ENCODE measurements at regions not wholly inside any gene's neighbourhood (a gene's known extent, or its start where the extent isn't known, plus 50 kb on each side); places are given as distances from the start of the nearest gene placed in this dataset.

DNA sequence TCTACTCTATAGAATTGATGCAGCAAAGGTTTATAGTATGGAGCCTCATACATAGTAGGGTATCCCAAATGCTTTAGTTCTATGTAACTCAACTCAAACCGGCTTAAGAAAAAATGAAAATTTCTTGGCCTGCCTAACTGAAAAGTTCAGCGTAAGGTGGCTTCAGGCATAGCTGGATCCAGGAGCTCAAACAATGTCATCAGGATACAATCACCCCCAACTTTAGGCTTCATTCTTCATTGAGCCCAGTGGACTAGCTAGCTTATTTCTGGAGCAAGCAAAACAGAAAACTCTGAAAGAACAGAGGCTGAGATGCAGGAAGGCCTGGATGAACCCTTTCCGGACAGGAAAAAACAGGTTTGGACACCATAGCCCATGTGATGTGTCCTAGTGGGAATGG is 147.5 kb upstream of the HS3ST4 start:
- Histone ChIP-seq H3K27me3 (ENCODE audit: insufficient read depth, low read length) (no peaks in the 10 kb centered on the region), H2AFZ (ENCODE audit: low read depth, low read length, poor library complexity, severe bottlenecking) (no peak overlapping the region), H3K79me2 (ENCODE audit: insufficient read depth, low read length) (no peaks in the 10 kb centered on the region), H3K9me3 (ENCODE audit: control insufficient read depth in 1 of 2, insufficient read depth in 1 of 2, low read depth in 1 of 2, low read length in 2 of 2) (no peaks in the 10 kb centered on the region), H3K27ac (ENCODE audit: low read depth, low read length) (no peak overlapping the region), H3K4me3 (replicated peaks in 1 of 2; ENCODE audit: low read depth in 1 of 2, low read length in 2 of 2) (no peak overlapping the region), H3K9me2 (ENCODE audit: insufficient read depth) (no peaks in the 10 kb centered on the region), H3K4me1 (ENCODE audit: control insufficient read depth in 1 of 2, insufficient read depth in 2 of 2, low read length in 2 of 2) (no peaks in the 10 kb centered on the region), H3K9ac (ENCODE audit: low read length) (no peak overlapping the region), H3K4me2 (ENCODE audit: low read length) (no peak overlapping the region), H3K36me3 (ENCODE audit: control insufficient read depth in 1 of 2, insufficient read depth in 2 of 2, low read length in 2 of 2) (no peaks in the 10 kb centered on the region), H4K20me1 (ENCODE audit: insufficient read depth) (no peaks in the 10 kb centered on the region)
- CTCF ChIA-PET, result no interaction called here
- POLR2A ChIA-PET, result no interaction called here
- RAD21 ChIA-PET (ENCODE audit: low non-redundant PET in 1 of 2, low total read pairs in 2 of 2, uncharacterized antibody in 2 of 2, unreplicated experiment in 2 of 2), result no interaction called here
- intact Hi-C loops (cut with micrococcal nuclease), result no loop called here
- TF ChIP-seq SIN3A (IDR thresholded peaks at IDR 0.05; ENCODE audit: low read depth), result no peak
- TF ChIP-seq CBX3 (IDR thresholded peaks at IDR 0.05; ENCODE audit: low read depth), result no peak
- TF ChIP-seq, protein P1, sequence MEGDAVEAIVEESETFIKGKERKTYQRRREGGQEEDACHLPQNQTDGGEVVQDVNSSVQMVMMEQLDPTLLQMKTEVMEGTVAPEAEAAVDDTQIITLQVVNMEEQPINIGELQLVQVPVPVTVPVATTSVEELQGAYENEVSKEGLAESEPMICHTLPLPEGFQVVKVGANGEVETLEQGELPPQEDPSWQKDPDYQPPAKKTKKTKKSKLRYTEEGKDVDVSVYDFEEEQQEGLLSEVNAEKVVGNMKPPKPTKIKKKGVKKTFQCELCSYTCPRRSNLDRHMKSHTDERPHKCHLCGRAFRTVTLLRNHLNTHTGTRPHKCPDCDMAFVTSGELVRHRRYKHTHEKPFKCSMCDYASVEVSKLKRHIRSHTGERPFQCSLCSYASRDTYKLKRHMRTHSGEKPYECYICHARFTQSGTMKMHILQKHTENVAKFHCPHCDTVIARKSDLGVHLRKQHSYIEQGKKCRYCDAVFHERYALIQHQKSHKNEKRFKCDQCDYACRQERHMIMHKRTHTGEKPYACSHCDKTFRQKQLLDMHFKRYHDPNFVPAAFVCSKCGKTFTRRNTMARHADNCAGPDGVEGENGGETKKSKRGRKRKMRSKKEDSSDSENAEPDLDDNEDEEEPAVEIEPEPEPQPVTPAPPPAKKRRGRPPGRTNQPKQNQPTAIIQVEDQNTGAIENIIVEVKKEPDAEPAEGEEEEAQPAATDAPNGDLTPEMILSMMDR (IDR thresholded peaks at IDR 0.05 in 2 of 3, conservative IDR thresholded peaks at IDR 0.05 in 1 of 3; ENCODE audit: borderline replicate concordance in 1 of 3, insufficient read depth in 1 of 3, low read depth in 2 of 3, low read length in 2 of 3), result no peak
- TF ChIP-seq ZFX (IDR thresholded peaks at IDR 0.05), result no peak
- TF ChIP-seq POLR2AphosphoS5 (IDR thresholded peaks at IDR 0.05; ENCODE audit: low read depth, low read length), result no peak
- DNase-seq (ENCODE audit: low read depth, low spot score) (no peak), ATAC-seq (no peak)
- BruUV-seq (replicated peaks), result no TSS peak

DNA sequence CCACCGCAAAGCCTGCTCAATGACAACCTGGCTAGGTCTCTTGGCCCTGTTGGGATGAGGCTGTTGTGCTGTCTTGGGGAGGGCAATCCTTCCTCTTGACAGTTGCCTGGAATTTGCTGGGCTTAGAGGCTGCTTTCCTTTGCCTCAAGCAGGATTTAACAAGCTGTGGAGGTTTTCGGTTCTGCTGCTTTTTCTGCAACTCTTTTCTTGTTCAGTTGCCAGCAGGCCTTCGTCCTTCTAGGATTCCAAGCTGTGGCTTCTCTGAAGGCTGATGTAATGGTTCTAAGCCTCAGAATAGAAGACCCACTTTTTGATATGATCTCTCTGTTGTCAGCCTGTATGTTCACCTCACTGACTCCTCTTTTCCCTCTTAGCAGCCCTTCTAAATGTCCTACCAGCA is 149.5 kb upstream of the HS3ST4 start:
- H3K79me2 ChIP-seq (ENCODE audit: insufficient read depth, low read length), result no peaks in the 10 kb centered on the region
- H3K27me3 ChIP-seq (ENCODE audit: insufficient read depth, low read length), result no peaks in the 10 kb centered on the region
- BruUV-seq (replicated peaks), result no TSS peak
- ChIA-PET POLR2A (no interaction called here), RAD21 (ENCODE audit: low non-redundant PET in 1 of 2, low total read pairs in 2 of 2, uncharacterized antibody in 2 of 2, unreplicated experiment in 2 of 2) (no interaction called here), CTCF (no interaction called here)
- intact Hi-C loops (cut with micrococcal nuclease), result no loop called here
- H3K27ac ChIP-seq (ENCODE audit: low read depth, low read length), result no peak overlapping the region
- H3K9me3 ChIP-seq (ENCODE audit: control insufficient read depth in 1 of 2, insufficient read depth in 1 of 2, low read depth in 1 of 2, low read length in 2 of 2), result no peaks in the 10 kb centered on the region
- no peaks in the 10 kb centered on the region for H3K36me3 ChIP-seq (ENCODE audit: control insufficient read depth in 1 of 2, insufficient read depth in 2 of 2, low read length in 2 of 2)
- H3K4me2 ChIP-seq (ENCODE audit: low read length), result no peak overlapping the region
- no peak overlapping the region for H3K4me3 ChIP-seq (replicated peaks in 1 of 2; ENCODE audit: low read depth in 1 of 2, low read length in 2 of 2)
- ATAC-seq (no peak), DNase-seq (ENCODE audit: low read depth, low spot score) (no peak)
- no peaks in the 10 kb centered on the region for H3K9me2 ChIP-seq (ENCODE audit: insufficient read depth)
- H3K4me1 ChIP-seq (ENCODE audit: control insufficient read depth in 1 of 2, insufficient read depth in 2 of 2, low read length in 2 of 2), result no peaks in the 10 kb centered on the region
- no peak overlapping the region for H3K9ac ChIP-seq (ENCODE audit: low read length)
- no peak overlapping the region for H2AFZ ChIP-seq (ENCODE audit: low read depth, low read length, poor library complexity, severe bottlenecking)
- no peaks in the 10 kb centered on the region for H4K20me1 ChIP-seq (ENCODE audit: insufficient read depth)
- TF ChIP-seq ZFX (IDR thresholded peaks at IDR 0.05), result no peak
- no peak for TF ChIP-seq CBX3 (IDR thresholded peaks at IDR 0.05; ENCODE audit: low read depth)
- TF ChIP-seq, protein P2, sequence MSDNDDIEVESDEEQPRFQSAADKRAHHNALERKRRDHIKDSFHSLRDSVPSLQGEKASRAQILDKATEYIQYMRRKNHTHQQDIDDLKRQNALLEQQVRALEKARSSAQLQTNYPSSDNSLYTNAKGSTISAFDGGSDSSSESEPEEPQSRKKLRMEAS (IDR thresholded peaks at IDR 0.05), result no peak
- TF ChIP-seq, protein P3, sequence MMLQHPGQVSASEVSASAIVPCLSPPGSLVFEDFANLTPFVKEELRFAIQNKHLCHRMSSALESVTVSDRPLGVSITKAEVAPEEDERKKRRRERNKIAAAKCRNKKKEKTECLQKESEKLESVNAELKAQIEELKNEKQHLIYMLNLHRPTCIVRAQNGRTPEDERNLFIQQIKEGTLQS (IDR thresholded peaks at IDR 0.05), result no peak
- TF ChIP-seq FOSL1 (IDR thresholded peaks at IDR 0.05; ENCODE audit: low read depth), result no peak
- TF ChIP-seq EZH2 (IDR thresholded peaks at IDR 0.05), result no peak
- TF ChIP-seq, protein P1 (IDR thresholded peaks at IDR 0.05 in 2 of 3, conservative IDR thresholded peaks at IDR 0.05 in 1 of 3; ENCODE audit: borderline replicate concordance in 1 of 3, insufficient read depth in 1 of 3, low read depth in 2 of 3, low read length in 2 of 3), result no peak
- no peak for TF ChIP-seq SRF (IDR thresholded peaks at IDR 0.05; ENCODE audit: low read depth)
- no peak for TF ChIP-seq JUND (IDR thresholded peaks at IDR 0.05)
- TF ChIP-seq POLR2AphosphoS5 (IDR thresholded peaks at IDR 0.05; ENCODE audit: low read depth, low read length), result no peak
- no peak for TF ChIP-seq YY1 (IDR thresholded peaks at IDR 0.05; ENCODE audit: extremely low read depth, insufficient replicate concordance, low read depth, low read length)
- TF ChIP-seq ZNF274 (IDR thresholded peaks at IDR 0.05; ENCODE audit: low read depth, low read length), result no peak
- no peak for TF ChIP-seq SP1 (IDR thresholded peaks at IDR 0.05; ENCODE audit: low read depth)

Measured in HCT116 (cell line).